Natural killer cell (primary cell): ENCODE measurements at regions not wholly inside any gene's neighbourhood (a gene's known extent, or its start where the extent isn't known, plus 50 kb on each side); places are given as distances from the start of the nearest gene placed in this dataset.

Experiments used
- ATAC-seq, 3 donors: fragments of 150-1000 bp in 2 of 3; fragments of 200-7000 bp in 1 of 3; cut with Tn5 transposase; 1 replicate in 1 of 3; 2 replicates in 2 of 3; pipeline ENCODE4 v1.10.0; 2021; ENCODE audit warnings: mild to moderate bottlenecking in 2 of 3, moderate library complexity in 2 of 3
- DNase-seq, 2 donors: peaks; one replicate each; pipeline versions ENCODE4 v3.0.0 to v3.0.0-alpha.2; 2013 to 2021; ENCODE audit warnings: mixed read lengths in 1 of 2
- H3K27ac ChIP-seq: one replicate; pipeline ENCODE4 v1.5.1; 2013; ENCODE audit warnings: mild to moderate bottlenecking, low read length
- H3K27me3 ChIP-seq: one replicate; pipeline ENCODE4 v1.6.1; 2013; ENCODE audit warnings: low read length; ENCODE audit not compliant: control insufficient read depth, insufficient read depth
- H3K36me3 ChIP-seq: one replicate; pipeline ENCODE4 v1.6.1; 2013; ENCODE audit warnings: low read length; ENCODE audit not compliant: control insufficient read depth, insufficient read depth
- H3K4me1 ChIP-seq: one replicate; pipeline ENCODE4 v1.6.1; 2013; ENCODE audit warnings: low read length; ENCODE audit not compliant: control insufficient read depth, insufficient read depth
- H3K4me3 ChIP-seq: one replicate; pipeline ENCODE4 v1.5.1; 2013; ENCODE audit warnings: low read length
- H3K9me3 ChIP-seq: one replicate; pipeline ENCODE4 v1.6.1; 2013; ENCODE audit warnings: low read length; ENCODE audit not compliant: control insufficient read depth, insufficient read depth
- H3K27ac Mint-ChIP-seq, 2 donors: one replicate each; pipeline ENCODE4 v1.8.0; 2022; ENCODE audit warnings: mild to moderate bottlenecking in 2 of 2, mixed read lengths in 2 of 2, moderate library complexity in 1 of 2
- H3K27me3 Mint-ChIP-seq, 2 donors: one replicate each; pipeline ENCODE4 v1.8.0; 2022; ENCODE audit warnings: low read depth in 2 of 2, mixed read lengths in 2 of 2
- H3K36me3 Mint-ChIP-seq: one replicate; pipeline ENCODE4 v1.8.0; 2022; ENCODE audit warnings: mixed read lengths
- H3K4me1 Mint-ChIP-seq, 2 donors: one replicate each; pipeline ENCODE4 v1.8.0; 2022; ENCODE audit warnings: mixed read lengths in 2 of 2
- H3K4me3 Mint-ChIP-seq: one replicate; pipeline ENCODE4 v1.8.0; 2022; ENCODE audit warnings: mild to moderate bottlenecking, moderate library complexity, mixed read lengths
- H3K9me3 Mint-ChIP-seq, 2 donors: one replicate each; pipeline ENCODE4 v1.8.0; 2022; ENCODE audit warnings: mixed read lengths in 2 of 2
- WGBS: methylation state at CpG from one replicate; pipeline ENCODE4 v1.1.7; 2013; ENCODE audit warnings: missing lambda C conversion rate; ENCODE audit not compliant: insufficient coverage; 5-methylcytosine and 5-hydroxymethylcytosine counted together
- intact Hi-C: fragments of 100-400 bp; cut with micrococcal nuclease; formaldehyde crosslinking; loops from one replicate; pipeline ENCODE4 v1.14.2; 2022
- TF ChIP-seq, protein P1 (sequence below): fragments of 200-600 bp; IDR thresholded peaks from one replicate; pipeline ENCODE4 v1.8.0; 2022; ENCODE audit warnings: antibody characterized with exemption

DNA sequence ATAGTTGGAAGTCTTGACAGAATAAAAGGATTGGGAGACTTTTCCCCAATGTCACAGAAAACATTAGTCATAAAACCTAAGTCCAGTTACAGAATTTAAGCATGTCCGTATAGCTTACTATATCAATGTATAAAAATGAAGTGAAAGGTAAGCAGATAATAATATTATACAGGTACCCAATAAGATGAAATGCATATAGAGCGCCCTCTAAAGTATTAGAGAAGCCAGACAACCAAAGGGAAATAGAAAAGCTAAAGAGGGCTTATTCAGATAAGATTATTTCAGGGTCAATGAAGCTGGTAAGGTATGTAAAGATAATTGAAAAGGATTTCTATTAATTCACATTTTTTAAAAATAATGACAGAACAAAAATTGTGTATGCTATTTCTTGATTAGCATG lies 947.7 kb upstream of the MAP3K7 start:
- H3K27me3 Mint-ChIP-seq: no peaks in the 10 kb centered on the region
- DNase-seq (no peak), ATAC-seq (no peak)
- no peaks in the 10 kb centered on the region for H3K36me3 Mint-ChIP-seq
- H3K9me3 ChIP-seq: no peaks in the 10 kb centered on the region
- WGBS: 17% methylated on average over 1 of the region's 2 CpGs
- TF ChIP-seq, protein P1, sequence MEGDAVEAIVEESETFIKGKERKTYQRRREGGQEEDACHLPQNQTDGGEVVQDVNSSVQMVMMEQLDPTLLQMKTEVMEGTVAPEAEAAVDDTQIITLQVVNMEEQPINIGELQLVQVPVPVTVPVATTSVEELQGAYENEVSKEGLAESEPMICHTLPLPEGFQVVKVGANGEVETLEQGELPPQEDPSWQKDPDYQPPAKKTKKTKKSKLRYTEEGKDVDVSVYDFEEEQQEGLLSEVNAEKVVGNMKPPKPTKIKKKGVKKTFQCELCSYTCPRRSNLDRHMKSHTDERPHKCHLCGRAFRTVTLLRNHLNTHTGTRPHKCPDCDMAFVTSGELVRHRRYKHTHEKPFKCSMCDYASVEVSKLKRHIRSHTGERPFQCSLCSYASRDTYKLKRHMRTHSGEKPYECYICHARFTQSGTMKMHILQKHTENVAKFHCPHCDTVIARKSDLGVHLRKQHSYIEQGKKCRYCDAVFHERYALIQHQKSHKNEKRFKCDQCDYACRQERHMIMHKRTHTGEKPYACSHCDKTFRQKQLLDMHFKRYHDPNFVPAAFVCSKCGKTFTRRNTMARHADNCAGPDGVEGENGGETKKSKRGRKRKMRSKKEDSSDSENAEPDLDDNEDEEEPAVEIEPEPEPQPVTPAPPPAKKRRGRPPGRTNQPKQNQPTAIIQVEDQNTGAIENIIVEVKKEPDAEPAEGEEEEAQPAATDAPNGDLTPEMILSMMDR: no peak
- no peak overlapping the region for H3K4me3 ChIP-seq
- H3K4me3 Mint-ChIP-seq: no peak overlapping the region
- no peak overlapping the region for H3K27ac Mint-ChIP-seq
- intact Hi-C loops: no loop called here
- no peak overlapping the region for H3K27ac ChIP-seq
- no peaks in the 10 kb centered on the region for H3K4me1 Mint-ChIP-seq
- no peaks in the 10 kb centered on the region for H3K36me3 ChIP-seq
- H3K9me3 Mint-ChIP-seq: peaks cover 0 to 6% of the 10 kb centered on the region in 2 donors
- H3K27me3 ChIP-seq: no peaks in the 10 kb centered on the region
- H3K4me1 ChIP-seq: no peaks in the 10 kb centered on the region

DNA sequence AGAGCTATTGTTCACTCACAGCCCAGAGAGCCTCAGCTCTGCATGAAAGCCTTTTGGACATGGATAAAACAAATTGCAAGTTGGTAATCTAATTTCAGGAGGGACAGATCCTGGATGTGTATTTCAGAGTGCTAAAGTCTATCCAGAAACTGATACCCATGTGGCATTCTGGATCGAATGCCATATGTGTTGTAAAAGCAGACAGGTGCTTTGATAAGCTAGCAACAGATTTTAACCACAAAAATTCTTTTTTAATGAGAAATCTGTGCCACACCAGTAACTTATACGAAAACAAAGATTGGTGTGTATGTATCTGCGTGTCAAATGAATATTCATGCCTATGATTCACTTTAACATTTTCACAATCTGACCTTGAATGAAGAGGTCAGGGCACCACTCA lies 936.6 kb upstream of the MAP3K7 start:
- no peaks in the 10 kb centered on the region for H3K36me3 Mint-ChIP-seq
- Histone ChIP-seq H3K4me1 (no peaks in the 10 kb centered on the region), H3K27me3 (no peaks in the 10 kb centered on the region), H3K4me3 (no peak overlapping the region), H3K27ac (no peak overlapping the region), H3K9me3 (no peaks in the 10 kb centered on the region), H3K36me3 (no peaks in the 10 kb centered on the region)
- ATAC-seq (no peak), DNase-seq (no peak)
- TF ChIP-seq, protein P1: no peak
- H3K4me3 Mint-ChIP-seq: no peak overlapping the region
- intact Hi-C loops: no loop called here
- H3K9me3 Mint-ChIP-seq: peaks cover 5% of the 10 kb centered on the region in 2 donors
- no peak overlapping the region for H3K27ac Mint-ChIP-seq
- no peaks in the 10 kb centered on the region for H3K4me1 Mint-ChIP-seq
- H3K27me3 Mint-ChIP-seq: no peaks in the 10 kb centered on the region
- WGBS: 33% methylated on average over 1 of the region's 3 CpGs

DNA sequence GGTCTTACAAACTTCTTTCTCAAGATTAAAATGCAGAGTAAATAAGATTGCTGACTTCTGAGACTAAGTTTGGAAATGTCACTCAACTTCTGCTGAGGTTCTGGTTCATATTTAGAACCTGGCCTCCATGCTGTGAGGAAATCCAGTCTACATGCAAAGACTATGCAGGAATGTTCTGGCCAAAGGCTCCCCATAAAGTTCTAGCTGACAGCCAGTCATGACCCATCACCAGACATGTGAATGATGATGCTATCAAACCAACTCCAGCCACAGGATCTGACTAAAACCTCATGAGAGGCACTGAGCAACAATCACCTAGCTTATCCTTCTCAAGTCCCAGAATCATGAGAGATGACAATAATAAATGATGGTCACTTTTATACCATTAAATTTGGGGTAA lies 935.1 kb upstream of the MAP3K7 start:
- H3K9me3 ChIP-seq: no peaks in the 10 kb centered on the region
- TF ChIP-seq, protein P1: no peak
- no peak for DNase-seq
- no peak for ATAC-seq
- no peaks in the 10 kb centered on the region for H3K36me3 ChIP-seq
- H3K27ac Mint-ChIP-seq: no peak overlapping the region
- no peak overlapping the region for H3K27ac ChIP-seq
- H3K4me3 Mint-ChIP-seq: no peak overlapping the region
- H3K4me1 ChIP-seq: no peaks in the 10 kb centered on the region
- H3K4me3 ChIP-seq: no peak overlapping the region
- H3K4me1 Mint-ChIP-seq: no peaks in the 10 kb centered on the region
- no peaks in the 10 kb centered on the region for H3K27me3 ChIP-seq
- no peaks in the 10 kb centered on the region for H3K36me3 Mint-ChIP-seq
- intact Hi-C loops: no loop called here
- H3K27me3 Mint-ChIP-seq: no peaks in the 10 kb centered on the region
- H3K9me3 Mint-ChIP-seq: peaks cover 5% of the 10 kb centered on the region in 2 donors

GRCh38 chr6:91509711-91510110 lies 922.8 kb upstream of the MAP3K7 start:
- 61% methylated on average over 1 of the region's 2 CpGs for WGBS
- TF ChIP-seq, protein P1: no peak
- no peaks in the 10 kb centered on the region for H3K27me3 ChIP-seq
- ATAC-seq: no peak
- no peak overlapping the region for H3K4me3 ChIP-seq
- no peaks in the 10 kb centered on the region for H3K27me3 Mint-ChIP-seq
- no peaks in the 10 kb centered on the region for H3K4me1 ChIP-seq
- no peaks in the 10 kb centered on the region for H3K36me3 Mint-ChIP-seq
- H3K27ac Mint-ChIP-seq: no peak overlapping the region
- no peaks in the 10 kb centered on the region for H3K36me3 ChIP-seq
- intact Hi-C loops: no loop called here
- H3K9me3 ChIP-seq: no peaks in the 10 kb centered on the region
- H3K4me3 Mint-ChIP-seq: no peak overlapping the region
- H3K9me3 Mint-ChIP-seq: peaks cover 6 to 7% of the 10 kb centered on the region in 2 donors
- no peaks in the 10 kb centered on the region for H3K4me1 Mint-ChIP-seq
- H3K27ac ChIP-seq: no peak overlapping the region
- DNase-seq: no peak
